GM18519 (cell line): ENCODE measurements at regions not wholly inside any gene's neighbourhood (a gene's known extent, or its start where the extent isn't known, plus 50 kb on each side); places are given as distances from the start of the nearest gene placed in this dataset.
A peak's percentile ranks its signal among the peaks of the same experiment; 100 is the strongest.

Source experiments
- ATAC-seq: cut with Tn5 transposase; IDR thresholded peaks from one replicate; pipeline ENCODE4 v1.9.1; 2021; ENCODE audit warnings: mild to moderate bottlenecking, moderate library complexity; ENCODE audit not compliant: unreplicated experiment, low FRiP score

DNA sequence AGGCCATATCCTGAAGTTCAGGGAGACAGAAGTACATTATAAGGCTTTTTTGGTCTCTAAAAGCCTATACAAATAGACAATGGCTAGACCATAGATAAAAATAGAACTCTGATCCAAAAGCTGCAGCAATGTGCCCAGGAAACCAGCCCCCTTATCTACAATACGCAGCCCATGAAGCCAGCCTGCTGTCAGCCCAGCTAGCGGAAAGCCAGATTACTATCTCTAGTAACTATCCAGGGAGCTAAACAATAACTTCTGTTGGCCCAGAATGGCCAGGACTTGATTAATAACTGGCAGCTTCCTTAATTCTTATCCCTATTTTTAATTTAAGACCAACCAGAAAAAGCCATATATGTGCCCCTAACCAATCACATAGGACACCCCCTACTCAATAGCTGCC, 160.4 kb upstream of the SMLR1 start:
- ATAC-seq, result no peak

DNA sequence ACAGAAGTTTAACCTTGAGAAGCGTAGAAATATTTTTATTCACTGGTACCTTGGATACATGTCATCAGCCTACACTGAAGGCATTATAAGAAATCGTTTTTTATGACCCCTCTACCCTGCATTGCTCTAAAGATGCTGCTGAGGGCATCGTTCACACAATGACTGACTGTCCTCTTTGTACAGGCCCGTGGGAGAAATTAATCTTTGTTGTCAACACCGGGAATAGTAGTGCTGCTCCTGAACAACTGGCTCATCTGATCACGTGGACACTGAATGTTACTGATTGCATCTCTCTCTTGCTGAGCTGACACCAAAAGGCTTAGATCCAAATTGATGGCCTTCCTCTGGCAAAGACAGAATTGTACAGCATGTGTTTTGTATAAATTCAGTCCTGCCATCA, 157.1 kb upstream of the SMLR1 start:
- ATAC-seq, result no peak

DNA sequence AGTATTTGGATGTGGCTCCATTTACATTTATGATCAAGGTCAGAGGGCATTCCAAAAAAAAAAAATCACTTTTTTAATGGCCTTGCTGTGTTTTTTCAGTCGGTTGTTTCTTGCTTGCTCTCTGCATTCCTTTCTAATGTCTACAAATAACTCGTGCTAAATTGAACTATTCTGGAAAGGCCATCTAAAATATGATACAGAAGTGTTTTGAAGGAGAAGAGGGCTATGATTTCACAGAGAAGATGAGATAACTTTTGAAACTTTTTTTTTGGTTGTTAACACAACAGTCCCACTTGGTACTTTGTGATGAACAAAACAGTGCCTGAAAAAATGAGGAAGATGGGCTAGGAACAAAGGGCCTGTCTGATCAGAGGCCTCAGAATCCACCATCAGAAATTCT, 156.1 kb upstream of the SMLR1 start:
- ATAC-seq, result no peak

DNA sequence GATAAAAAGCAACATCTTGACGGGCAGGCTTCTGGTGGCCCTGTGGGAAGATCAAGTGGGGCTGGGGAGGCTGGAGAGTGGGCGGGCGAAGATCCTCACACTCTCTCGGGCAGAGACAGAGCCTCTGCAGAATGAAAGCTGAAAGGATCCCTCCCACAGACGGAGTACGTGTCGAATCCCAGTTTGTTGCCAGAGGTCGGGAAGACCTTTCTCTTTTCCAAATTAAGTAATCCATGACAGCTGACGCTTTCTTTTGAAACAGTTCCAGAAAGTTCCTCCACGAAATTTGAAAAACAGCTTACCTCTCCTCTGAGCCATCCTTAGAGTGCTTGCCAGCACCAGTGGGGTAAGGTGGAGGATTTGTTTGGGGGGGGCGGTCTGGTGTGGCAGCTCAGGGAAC, 155.6 kb upstream of the SMLR1 start:
- no peak for ATAC-seq

DNA sequence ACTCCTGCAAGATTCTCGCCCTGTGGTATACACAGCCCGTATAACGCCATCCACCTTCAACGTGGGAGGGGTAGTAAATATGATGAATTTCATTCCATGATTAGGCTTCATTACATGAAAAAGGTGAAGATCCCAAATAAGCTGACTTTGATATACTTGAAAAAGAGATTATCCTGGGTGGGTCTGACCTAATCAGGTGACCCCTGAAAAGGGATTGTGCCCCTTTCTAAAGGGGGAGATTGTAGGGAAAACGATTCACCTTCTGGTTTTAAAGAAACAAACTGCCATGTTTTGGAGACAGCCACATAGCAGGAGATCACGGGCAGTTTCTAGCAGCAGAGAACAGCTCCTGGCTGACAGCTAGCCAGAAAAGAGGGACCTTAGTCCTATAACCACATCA, 155.1 kb upstream of the SMLR1 start:
- no peak for ATAC-seq

DNA sequence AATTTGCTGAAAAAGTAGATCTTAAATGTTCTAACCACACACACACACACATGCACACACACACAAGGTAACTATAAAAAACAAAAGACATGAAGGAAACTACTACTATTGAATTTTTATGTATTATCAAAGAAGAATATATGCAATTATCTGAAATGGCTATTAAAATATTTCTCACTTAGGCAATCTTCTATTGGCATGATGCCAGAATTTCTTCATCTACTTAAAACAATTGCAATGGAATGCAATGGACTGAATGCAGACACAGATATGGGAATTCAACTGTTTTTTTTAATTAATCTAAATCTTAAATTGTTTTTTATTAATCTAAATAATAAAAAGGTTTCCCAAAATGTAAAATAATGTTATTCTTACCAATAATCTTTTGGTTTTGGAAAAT, 152.6 kb upstream of the SMLR1 start:
- no peak for ATAC-seq

DNA sequence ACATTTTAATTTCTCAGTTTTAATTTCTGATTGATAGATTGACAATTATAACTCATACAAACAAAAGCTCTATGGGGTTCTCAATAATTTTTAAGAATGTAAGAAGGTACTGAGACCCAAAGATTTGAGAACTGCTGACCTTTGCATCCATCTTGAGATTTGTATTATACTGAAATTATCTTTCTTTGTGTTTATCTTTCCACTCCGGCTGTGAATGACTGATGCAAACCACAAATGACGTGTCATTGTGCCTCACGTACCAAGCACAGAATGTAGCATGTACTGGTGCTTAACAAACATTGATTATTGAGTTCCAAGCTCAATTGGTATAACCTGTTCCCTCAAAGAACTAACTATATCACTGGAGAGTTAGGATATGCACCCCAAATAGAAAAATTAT, 152.1 kb upstream of the SMLR1 start:
- ATAC-seq, result no peak

DNA sequence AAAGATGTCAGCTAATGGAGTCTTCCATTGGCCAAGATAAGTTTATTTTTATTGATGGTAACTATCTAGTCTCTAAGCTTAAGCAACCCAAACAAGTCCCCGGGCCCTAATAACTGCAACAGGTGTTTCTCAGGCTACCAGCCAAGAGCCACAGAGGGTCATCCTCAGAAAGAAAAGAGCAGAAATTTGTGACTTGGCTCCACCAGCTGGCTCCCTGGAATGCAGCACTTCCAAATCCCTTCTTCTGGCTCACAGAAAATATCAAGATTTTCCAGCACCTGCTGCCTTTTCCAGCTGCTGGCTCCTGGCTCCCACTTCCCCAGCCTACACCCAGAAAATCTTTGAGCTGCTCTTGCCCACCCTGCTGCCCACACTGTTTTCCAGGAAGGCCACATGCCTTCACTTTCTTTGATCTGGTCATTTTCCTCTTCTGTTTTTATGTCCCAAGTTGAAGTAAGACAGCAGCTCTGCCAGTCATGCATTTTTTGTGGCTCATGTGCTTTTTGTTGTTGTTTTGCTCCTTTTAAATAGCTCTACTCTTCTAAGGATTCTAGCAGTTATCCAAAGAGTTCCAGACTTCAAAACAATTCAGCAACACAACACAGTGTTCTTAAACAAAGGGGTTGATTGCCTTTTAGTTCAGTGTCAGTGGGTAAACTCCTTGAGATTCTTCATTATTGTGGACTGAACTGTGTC, 151.0 kb upstream of the SMLR1 start:
- ATAC-seq, result no peak

DNA sequence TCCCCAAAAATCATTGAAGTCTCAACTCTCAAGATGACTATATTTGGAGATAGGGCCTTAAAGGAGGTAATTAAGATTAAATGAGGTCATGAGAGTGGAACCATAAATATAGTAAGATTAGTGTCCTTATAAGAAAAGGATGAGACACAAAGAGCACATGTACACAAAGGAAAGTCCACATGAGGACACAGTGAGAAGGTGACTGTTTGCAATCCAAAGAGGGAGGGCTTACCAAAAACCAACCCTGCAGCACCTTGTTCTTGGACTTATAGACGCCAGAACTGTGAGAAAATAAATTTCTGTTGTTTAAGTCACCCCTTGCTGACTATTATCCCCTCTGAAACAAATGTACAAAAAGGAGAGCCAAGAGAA, 150.4 kb upstream of the SMLR1 start:
- no peak for ATAC-seq

DNA sequence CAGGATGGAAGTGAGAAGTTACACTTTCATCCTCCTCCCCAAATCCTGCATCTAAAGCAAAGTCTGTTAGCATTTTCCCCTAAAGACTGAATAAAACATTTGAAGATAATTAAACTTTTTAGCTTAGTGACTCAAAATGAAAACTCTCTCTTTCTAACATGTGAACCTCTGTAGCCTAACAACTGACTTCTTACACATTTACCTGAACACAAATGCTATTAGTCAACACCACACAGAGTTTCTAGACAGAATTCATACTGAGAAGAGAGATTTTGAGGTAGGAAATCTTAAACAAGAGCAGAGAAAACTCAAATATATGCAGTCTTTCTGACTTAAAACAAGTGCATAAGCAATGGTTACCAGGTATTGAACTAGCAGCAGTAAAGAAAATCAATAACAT, 149.9 kb upstream of the SMLR1 start:
- no peak for ATAC-seq

DNA sequence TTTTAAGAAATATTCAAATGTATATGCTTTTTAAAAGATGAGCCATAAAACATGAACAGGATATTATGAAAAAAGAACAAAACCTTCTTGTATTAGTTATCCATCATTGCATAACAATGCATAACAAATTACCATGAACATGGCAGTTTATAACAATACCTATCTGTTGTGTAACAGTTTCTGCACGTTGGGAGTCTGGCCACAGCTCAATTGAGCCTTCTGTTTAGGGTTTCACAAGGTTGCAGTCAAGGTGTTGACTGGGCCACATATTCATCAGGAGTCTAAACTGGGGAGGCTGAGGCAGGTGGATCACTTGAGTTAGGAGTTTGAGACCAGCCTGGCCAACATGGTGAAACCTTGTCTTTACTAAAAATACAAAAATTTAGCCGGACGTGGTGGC, 149.4 kb upstream of the SMLR1 start:
- ATAC-seq, result no peak

DNA sequence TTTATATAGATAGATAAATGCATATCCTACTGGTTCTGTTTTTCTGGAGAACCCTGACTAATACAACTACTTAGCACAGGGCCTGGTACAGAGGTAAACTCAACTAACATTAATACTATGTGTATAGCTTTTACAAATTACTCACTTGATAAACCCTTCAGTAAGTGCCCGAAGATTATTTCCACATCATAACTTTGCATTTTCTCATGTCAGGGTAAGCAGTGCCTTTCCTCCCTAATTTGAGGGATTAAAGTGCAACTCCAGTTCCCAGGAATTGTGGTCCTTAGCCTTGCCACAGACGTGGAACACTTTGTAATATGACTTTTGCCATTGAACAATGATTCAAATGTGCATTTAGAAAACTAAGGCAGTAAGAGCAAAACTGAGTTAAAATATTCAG, 147.5 kb upstream of the SMLR1 start:
- no peak for ATAC-seq

DNA sequence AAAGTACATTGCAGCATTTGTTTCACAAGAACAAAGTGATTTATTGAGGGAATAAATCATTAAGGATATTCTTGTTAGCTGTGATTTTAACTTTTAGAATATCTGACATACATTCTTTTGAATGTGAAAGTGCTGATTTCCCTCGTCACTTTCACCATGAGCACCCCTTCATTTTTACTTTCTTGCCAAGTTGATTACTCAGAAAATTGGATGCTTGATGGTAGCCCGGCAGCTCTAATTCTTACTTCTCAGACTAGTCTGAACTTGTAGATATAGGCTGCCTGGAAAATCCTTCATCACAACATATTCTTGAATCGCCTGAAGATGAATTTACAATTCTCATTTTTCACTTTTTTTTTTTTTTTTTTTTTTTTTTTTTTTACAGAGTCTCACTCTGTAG, 147.1 kb upstream of the SMLR1 start:
- ATAC-seq, result no peak

DNA sequence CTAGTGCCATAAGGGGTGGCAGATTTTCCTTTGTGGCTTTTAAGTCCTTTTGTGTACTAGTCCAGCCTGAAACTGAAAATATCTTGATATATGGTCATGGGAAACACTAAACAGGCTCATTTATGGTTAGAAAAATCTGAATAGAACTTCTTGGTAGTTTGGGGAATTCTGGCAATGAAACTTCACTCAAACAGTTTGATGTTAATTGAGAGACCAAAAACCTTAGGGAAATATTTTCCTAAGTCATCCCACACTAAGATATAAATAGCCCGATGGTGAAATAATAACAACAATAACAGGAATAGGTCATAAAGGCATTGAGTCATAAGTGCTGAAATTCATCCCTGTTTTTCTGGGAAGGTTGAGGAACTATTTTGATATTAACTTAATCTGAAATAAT, 146.2 kb upstream of the SMLR1 start:
- ATAC-seq, result no peak

DNA sequence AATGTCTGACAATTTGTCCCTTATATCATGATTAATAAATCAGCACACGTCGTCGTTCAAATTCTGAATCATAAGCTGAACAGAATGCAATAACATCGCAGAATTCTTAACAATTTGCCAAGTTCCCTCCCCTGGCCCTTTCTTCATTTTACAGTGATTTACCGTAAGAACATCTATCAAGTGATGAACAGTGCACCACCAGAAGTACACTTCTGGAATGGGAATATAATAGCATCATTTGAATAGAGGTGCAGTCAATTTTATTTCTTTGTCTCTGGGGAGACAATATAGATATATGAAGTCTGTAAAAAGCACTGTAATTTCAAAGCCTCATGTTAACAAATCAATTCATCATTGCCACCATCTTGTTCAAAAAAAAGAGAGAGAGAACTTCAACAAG, 145.1 kb upstream of the SMLR1 start:
- no peak for ATAC-seq

DNA sequence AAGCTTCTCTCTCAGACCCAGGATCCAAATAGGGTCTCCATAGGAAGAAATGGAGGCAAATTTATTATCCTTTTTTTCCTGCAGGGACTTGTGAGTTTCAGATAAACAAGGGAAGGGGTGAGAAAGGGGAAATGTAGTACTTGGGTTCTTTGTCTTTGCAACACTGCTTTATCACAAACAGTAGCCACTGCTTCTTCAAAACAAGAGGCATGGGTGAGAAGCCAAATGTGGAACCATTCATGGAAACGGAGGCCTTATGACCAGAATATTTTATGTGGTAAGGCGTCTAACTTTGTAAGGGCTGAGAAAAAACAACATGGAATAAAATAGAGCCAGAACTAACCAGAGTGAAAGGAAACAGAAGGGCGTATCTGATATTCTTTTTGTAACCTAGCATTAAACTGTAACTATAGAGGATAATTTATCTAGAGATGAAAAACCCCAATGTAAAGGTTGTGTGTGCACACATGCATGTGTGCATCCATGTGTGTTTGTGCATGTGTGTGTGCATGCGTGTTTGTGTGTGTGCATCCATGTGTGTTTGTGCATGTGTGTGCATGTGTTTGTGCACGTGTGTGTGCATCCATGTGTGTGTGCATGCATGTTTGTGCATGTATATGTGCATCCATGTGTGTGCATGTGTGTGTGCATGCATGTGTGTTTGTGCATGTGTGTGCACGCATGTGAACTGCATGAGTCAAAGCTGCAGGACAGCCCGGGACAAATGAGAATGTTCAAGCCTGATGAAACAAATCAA, 143.3 kb upstream of the SMLR1 start:
- ATAC-seq, result no peak

DNA sequence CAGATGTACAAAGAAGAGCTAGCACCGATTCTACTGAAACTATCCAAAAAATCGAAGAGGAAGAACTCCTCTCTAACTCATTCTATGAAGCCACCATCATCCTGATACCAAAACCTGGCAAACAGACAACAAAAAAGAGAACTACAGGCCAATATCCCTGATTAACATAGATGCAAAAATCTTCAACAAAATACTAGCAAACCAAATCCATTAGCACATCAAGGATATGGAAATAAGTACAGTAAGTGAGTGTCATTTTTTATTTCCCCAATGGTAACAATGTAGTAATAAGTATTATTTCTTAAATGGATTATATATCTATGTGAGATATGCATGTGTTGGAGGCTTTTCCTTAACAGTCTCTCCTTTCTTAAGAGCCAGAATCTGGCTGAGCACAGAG, 134.5 kb upstream of the SMLR1 start:
- no peak for ATAC-seq

DNA sequence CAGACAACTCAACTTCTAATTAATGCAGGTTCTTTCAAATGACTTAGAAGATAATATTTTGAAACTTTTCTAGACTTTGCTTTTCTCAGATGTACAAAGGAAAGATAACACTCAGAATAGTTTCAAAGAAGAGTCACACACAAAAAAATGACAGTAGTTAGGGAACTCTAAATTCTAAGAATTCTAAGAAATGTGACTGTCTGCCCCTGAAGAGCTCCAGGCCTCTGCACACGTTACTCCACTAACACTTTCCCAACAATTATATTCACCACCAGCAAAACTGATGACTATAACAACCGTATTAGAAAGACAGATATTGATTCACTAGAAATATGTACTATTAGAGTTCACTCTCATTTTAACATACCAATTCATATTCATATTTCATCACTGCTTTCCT, 133.3 kb upstream of the SMLR1 start:
- ATAC-seq, result no peak

DNA sequence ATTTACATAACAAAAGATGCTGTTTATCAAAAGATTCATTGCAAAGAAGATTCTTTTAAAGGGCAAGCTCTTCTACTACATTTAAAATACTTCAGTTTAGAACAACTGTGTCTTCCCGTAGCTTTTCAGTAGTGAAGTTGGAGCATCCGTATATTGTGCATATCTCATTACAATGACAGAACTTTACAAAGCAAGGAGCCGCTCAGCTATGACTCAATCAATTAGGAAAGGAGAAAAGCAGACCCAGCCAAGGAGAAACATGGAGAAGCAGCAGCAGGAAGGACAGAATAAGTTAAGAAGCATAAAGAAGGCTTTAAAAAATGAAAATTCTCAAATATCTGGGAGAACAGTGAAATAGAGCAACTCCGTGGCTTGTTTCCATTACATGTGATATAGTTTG, 132.6 kb upstream of the SMLR1 start:
- ATAC-seq, result no peak

DNA sequence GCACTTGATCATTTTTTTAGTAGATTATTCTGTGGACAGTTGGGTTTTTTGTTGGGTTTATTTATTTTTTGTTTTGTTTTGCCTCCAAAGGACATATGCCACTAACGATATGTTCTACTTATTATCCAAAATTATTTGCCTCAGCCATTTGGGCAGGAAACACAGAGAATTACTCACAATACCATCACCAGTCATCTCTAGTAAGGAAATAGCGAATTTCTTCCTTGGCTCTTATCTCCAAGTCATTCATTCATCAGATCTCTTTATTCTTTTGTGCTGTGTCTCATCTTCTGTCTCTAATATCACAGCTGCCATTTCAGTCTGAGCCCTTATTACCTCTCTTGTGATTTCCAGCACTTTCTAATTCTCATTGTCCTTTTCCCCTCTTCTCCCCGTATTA, 130.4 kb upstream of the SMLR1 start:
- ATAC-seq, result no peak

DNA sequence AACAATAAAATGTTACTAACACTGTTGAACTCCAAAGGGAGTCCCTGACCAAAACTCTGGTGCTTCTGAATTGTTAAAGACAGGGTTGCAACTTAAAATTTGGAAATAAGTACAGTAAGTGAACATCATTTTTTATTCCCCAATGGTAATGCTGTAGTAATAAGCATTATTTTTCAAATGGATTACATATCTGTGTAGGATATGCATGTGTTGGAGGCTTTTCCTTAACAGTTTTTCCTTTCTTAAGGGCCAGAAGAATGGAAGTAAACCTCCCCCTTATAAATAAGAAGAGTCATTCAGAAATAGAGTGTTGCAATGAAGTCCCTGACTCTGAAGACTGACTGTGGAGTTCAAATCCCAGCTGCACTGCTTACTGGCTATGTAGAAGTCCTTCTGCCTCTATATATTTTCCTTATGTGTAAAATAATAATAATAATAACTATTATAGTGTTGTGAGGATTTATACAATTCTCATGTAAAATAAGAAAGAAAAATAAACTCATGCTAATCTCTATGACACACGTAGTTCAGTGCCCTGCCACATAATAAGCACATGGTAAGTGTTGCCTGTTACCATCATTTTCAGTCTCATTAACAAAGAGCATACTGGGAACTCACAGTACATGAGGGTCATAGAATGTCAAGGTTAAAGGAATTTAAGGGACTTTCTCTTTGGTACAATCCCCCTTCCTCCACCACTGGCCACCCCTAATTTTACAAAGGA, 129.8 kb upstream of the SMLR1 start:
- ATAC-seq, result peak; percentile 37

DNA sequence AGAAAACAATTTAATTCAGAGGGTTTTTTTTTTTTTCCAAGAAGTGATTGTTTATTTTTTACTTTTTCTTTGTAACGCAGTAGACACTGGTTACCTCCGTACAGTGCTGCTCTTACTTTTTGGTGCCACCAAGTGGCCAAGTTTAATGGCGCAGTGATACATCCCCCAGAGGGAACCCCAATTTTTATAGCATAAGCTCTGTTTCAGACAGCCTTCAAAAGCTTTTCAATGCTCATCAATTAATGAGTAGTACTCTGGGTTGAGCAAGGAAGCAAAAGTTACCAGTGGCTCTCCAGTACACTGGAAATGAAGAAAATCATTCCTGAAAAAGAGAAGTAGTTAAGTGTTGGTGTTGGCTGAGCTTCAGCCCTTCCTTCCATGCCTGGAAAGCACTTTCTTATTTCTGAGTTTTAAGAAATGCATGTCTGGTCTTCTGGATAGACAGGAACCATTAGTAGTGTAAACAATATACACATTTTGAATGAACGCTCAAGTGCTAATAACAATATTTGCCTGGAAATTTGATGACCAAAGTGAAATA, 129.1 kb upstream of the SMLR1 start:
- peak; percentile 91 for ATAC-seq
